DMS114 treated with DMSO at 0.1 percent for 48 hours (cell line): ENCODE measurements at regions not wholly inside any gene's neighbourhood (a gene's known extent, or its start where the extent isn't known, plus 50 kb on each side); places are given as distances from the start of the nearest gene placed in this dataset.
"Not testable (repeated sequence)": the region's sequence is repeated elsewhere in the genome, so short reads cannot be mapped to it uniquely, and the experiment has no call there.

Experiments
- DNase-seq: peaks from one replicate; lab custom pipeline; 2025; ENCODE audit not compliant: unreplicated experiment; lab: John Stamatoyannopoulos, UW

DNA sequence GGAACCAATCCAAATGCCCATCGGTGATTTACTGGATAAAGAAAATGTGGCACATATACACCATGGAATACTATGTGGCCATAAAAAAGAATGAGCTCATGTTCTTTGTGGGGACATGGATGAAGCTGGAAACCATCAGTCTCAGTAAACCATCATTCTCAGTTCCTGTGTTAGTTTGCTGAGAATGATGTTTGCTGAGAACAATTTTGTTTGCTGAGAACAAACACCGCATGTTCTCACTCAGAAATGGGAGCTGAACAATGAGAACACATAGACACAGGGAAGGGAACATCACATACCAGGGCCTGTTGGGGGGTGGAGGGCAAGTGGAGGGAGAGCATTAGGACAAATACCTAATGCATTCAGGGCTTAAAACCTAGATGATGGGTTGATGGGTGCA is 185.5 kb downstream of the ANXA1 start:
- DNase-seq: not testable (repeated sequence)

GRCh38 chr9:73344060-73344459 is 192.4 kb downstream of the ANXA1 start:
- no peak for DNase-seq

- no peak for DNase-seq
Observed at GRCh38 chr9:73347123-73347522, 195.5 kb downstream of the ANXA1 start.

GRCh38 chr9:73347720-73348119 is 196.1 kb downstream of the ANXA1 start:
- DNase-seq: no peak

- DNase-seq: no peak
Observed at GRCh38 chr9:73348471-73348870, 196.8 kb downstream of the ANXA1 start.

- no peak for DNase-seq
Observed at GRCh38 chr9:73349476-73349875, 197.8 kb downstream of the ANXA1 start.

- DNase-seq: no peak
Observed at GRCh38 chr9:73357607-73358006, 205.9 kb downstream of the ANXA1 start.

- no peak for DNase-seq
Observed at GRCh38 chr9:73370053-73370452, 218.4 kb downstream of the ANXA1 start.

- DNase-seq: no peak
Observed at GRCh38 chr9:73371801-73372200, 220.1 kb downstream of the ANXA1 start.

DNA sequence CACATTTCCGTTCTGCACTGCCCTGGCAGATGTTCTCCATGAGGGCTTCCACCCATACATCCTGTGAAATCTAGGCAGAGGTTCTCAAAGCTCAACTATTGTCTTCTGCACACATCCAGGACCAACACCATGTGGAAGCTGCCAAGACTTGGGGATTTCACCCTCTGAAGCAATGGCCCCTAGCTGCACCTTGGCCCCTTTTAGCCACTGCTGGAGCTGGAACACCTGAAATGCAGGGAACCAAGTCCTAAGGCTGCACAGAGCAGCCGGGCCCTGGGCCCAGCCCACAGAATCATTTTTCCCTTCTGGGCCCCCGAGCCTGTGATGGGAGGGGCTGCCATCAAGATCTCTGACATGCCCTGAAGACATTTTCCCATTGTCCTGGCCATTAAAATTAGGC is 228.7 kb downstream of the ANXA1 start:
- DNase-seq: no peak

- DNase-seq: no peak
Observed at GRCh38 chr9:73402081-73403028, 250.7 kb downstream of the ANXA1 start.

- no peak for DNase-seq
Observed at GRCh38 chr9:73411494-73411893, 259.8 kb downstream of the ANXA1 start.

DNA sequence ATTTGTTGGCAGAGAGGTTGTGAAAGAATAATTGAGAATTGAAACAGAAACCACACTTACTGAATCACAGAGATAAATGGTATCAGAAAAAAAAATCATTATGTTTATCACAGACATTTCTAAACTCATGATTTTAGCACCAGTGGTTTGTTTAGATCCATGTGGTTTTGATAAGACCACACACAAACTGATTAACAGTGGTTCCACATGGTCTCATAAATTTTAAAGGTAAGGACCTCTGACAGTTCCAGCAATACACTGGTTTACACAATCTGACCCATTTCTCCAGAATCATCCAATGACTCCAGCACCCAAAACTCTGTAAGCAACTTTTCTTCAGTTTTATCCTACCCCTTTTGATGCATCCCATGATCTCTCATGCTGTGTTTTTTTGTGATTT is 261.2 kb downstream of the ANXA1 start:
- no peak for DNase-seq

- DNase-seq: no peak
Observed at GRCh38 chr9:73423891-73424290, 272.2 kb downstream of the ANXA1 start.

GRCh38 chr9:73426269-73426668 is 274.6 kb downstream of the ANXA1 start:
- DNase-seq: no peak

DNA sequence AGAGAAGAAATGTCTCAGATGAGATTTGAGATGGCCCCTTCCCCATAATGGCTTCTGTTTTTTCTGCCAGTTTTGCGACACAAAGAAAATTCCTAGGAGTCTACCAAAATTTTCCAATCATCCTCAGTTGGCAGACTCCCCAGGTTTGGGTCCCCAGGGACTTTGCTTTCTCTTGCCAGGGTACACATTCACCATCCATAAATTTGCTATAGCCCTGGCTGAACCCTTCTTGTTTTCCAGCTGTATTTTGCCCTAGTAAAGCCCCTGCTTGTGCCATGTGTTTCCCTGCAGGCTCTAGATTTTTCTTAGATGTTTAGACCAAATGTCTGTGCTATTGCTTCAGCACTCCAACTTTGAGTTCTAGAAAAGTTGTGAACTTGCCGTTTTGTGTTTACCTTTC is 283.2 kb downstream of the ANXA1 start:
- DNase-seq: no peak

DNA sequence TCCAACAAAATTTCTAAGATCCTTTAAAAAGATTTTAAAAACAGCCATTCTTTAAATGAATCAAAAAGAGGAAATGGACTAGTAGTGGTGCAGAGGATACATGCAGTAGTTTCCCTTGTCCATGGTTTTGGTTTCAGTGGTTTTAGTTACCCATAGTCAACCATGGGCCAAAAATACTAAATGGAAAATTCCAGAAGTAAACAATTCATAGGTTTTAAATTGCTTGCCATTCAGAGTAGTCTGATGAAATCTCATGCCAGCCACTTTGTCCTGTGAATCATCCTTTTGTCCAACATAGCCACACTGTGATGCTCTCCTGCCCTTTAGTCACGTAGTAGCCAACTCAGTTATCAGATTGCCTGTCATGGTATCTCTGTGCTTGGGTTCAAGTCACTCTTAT is 286.1 kb downstream of the ANXA1 start:
- DNase-seq: no peak

DNA sequence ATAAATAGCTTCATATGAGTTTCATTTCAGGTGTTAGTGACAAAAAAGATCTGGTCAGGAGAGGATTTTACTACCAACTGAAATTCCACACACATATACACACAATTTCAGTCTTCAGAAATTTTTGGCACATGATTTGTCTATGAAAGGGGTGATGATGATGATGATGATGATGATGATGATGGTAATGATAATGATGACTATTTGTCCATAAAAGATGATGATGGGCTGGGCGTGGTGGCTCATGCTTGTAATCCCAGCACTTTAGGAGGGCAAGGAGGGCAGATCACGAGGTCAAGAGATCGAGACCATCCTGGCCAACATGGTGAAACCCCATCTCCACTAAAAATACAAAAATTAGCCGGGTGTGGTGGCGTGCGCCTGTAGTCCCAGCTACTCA is 288.2 kb downstream of the ANXA1 start:
- DNase-seq: not testable (repeated sequence)

GRCh38 chr9:73441223-73441622 is 289.6 kb downstream of the ANXA1 start:
- no peak for DNase-seq

GRCh38 chr9:73441890-73442818 is 290.5 kb downstream of the ANXA1 start:
- DNase-seq: no peak

GRCh38 chr9:73444821-73445220 is 293.2 kb downstream of the ANXA1 start:
- DNase-seq: no peak

- not testable (repeated sequence) for DNase-seq
Observed at GRCh38 chr9:73445384-73445783, 293.7 kb downstream of the ANXA1 start.
